GM21737 (cell line): ENCODE measurements at regions not wholly inside any gene's neighbourhood (a gene's known extent, or its start where the extent isn't known, plus 50 kb on each side); places are given as distances from the start of the nearest gene placed in this dataset.

Experiments
- ATAC-seq: cut with Tn5 transposase; IDR thresholded peaks from one replicate; pipeline ENCODE4 v1.9.1; 2021; ENCODE audit warnings: mild to moderate bottlenecking, moderate library complexity; ENCODE audit not compliant: unreplicated experiment

GRCh38 chr15:69806287-69806915 is 291.3 kb downstream of the TLE3 start:
- no peak for ATAC-seq

- no peak for ATAC-seq
Observed at GRCh38 chr15:69807721-69808120, 290.0 kb downstream of the TLE3 start.

DNA sequence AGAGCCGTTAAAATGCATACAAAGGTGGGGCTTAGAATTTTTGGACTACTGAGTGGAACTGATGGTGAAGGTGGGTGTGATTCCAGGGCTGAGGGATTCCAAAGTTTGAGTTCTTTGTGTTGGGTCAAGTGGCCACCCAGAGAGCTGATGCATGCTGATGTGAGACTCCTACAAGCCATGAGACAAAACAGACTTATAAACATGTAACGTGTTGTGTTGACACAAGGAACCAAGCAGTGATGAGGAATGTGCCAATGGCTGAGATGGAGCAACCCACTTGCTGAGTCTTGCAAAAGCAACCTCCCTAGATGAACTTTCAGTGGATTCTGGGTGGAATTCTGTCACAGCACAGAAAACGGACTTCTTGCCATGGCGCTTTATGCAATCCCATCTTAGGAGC is 289.0 kb downstream of the TLE3 start:
- ATAC-seq = no peak

GRCh38 chr15:69809421-69809820 is 288.3 kb downstream of the TLE3 start:
- no peak for ATAC-seq

DNA sequence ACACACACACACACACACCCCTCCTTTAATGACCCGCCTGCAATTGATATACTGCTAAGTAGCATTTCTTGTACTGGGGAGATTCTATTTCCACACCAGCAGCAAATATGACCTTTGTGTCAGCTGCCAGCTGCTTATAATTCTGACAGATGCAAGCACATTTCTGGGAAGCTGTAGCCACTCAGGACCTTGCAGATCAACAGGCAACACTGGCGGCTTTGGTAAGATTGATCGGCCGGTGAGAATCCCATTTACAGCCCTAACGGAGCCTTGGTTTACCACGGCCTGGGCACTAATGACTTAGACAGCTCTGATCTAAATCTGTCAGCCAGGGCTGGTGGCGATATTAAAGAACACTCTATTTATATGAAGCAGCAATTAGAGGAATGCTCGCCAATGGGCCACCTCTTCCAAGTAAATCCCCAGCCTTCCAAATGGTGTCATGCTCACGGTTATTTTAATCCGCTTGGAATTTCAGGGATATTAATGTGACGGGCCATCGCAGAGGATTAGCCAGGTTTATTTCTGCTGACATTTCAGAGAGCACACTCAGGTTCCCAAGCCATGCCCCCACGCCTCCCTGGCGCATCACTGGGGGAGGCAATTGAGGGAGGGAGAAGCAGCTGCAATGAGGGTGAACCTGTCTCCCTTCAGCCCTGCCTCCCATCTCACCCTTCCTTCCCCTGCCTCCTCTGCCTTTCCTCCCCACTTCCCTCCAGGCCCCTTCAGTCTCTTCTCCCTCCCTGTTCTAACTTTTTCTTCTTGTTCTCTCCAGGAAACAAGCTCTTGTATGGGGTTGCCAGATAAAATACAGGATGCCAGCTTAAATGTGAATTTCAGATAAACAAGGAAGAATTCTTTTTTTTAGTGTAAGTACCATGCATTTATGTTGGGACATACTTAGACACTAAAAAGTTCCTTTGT is 287.0 kb downstream of the TLE3 start:
- no peak for ATAC-seq

GRCh38 chr15:69812861-69813261 is 284.9 kb downstream of the TLE3 start:
- ATAC-seq = no peak

- ATAC-seq = no peak
Observed at GRCh38 chr15:69813881-69814280, 283.8 kb downstream of the TLE3 start.

- no peak for ATAC-seq
Observed at GRCh38 chr15:69814932-69815331, 282.8 kb downstream of the TLE3 start.

GRCh38 chr15:69815793-69816192 is 281.9 kb downstream of the TLE3 start:
- ATAC-seq = no peak

DNA sequence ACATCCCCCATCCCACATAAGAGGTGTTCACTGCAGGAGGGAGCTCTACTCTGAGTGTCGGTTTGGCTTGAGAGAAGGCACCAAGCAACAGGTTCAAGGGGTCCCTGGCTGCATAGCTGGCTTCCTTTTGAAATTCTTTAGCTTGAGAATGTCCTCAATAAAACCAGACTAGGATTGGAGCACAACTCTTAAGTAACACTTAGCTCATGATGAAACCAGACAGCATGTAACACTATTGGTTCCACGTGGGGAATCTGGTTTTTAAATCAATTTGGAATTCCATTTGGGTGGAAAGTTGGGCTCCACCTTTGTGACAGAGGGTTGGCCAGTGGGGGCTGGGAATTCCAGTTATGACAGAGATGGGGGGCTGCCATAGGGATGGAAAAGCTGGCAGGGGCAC is 281.2 kb downstream of the TLE3 start:
- no peak for ATAC-seq

- no peak for ATAC-seq
Observed at GRCh38 chr15:69818529-69818928, 279.2 kb downstream of the TLE3 start.

- no peak for ATAC-seq
Observed at GRCh38 chr15:69819371-69819770, 278.3 kb downstream of the TLE3 start.

DNA sequence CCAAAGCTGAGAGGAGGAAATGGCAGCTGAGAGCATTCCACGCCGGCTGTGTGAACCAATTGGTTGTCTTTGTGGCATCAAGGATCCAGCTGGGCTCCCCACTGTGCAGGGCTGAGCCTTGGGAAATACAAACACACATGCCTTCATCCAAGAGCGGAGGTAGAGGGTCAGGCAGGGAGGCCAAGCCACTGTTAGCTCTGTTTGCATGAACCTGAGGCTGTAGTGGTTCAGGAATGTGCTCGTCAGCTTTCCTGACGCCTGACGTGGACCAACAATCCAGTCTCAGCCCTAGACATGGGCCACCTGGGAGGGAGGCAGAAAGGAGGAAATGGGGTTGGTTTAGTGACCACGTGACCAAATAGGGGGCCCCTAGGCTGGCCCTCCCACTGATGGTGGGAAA is 276.9 kb downstream of the TLE3 start:
- ATAC-seq = no peak

DNA sequence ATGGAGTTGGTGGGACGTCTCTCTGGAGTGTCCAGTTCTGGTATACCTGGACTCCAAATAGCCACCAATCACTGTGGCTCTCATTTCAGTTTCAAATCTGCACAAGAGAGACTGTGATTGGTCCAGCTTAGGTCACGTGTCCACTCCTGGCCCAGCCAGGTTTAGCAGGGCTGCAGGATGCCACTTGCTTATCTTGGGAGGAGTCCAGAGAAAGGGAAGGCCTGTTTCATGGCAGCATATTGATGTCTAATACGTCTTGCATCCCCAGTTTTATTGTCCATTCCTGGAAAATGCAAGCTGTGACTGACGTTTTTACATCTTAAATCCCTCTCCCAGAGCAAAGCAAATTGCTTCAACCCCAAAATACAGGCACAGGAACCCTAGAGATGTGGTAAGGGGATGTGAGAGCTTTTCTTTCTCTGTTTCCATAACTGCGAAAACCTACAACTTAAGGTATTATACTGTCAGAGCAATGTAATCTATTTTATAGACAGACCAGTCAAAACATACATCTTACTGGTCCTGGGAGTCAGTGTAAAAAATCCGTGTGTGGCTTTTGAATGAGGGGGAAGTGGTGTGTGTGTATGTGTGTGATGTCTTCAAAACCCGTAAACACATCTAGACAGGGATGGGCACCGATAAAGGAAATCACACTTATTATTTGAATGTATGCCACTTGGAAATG is 274.4 kb downstream of the TLE3 start:
- ATAC-seq = no peak

DNA sequence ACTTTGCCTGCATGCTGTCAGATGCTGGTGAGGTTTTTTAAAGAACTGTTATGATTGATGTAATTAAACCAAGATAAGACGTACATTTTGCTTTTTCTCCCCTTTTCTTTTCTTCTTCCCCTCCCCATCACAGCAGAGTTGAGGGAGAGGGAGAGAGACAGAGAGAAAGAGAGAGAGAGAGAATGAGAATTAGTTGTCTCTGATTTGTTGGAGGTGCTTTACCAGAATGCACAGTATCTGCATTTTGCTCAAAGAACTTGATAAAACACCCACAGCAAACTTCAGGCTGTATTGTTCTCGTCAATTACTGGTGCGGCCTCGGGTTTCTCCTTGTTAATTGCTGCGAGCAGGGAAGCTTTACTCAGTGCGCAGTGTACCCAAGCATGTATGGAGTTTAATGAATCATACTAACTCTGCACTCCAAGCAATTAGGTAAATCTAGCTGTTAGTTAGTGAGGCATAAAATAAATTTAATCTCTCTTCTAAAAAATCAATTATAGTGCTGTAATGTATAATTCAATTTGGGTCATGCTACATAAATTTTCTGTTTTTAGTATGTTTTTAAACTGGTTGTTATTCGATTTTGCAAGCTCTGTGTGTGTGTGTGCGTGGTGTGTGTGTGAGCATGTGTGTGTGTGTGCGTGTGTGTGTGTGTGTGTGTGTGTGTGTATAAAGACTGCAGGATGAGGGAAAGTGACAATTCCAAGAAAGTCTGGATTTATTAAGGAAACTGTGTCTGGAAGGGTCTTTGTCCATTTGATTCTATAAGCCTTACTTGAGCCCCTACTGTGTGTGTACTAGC is 273.4 kb downstream of the TLE3 start:
- ATAC-seq = no peak

GRCh38 chr15:69824877-69825406 is 272.8 kb downstream of the TLE3 start:
- no peak for ATAC-seq

- no peak for ATAC-seq
Observed at GRCh38 chr15:69825941-69826818, 271.5 kb downstream of the TLE3 start.

DNA sequence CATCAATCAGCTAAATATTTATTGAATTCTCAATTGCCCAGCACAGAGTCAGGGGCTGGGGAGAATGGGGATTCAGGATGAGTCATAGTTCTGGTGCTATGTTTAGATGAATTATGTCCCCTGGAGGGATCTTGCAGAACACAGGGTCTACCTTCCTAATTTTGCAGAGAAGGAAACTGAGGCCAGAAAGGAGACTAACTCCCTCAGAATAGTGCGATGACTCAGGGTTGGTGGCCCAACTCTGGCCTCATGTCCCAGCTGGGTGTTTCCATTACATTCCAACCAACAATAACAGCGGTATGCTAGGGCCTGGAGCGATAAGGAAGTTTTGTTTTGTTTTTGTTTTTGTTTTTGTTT is 270.9 kb downstream of the TLE3 start:
- ATAC-seq = no peak

- ATAC-seq = no peak
Observed at GRCh38 chr15:69827751-69828150, 270.0 kb downstream of the TLE3 start.
